ENCODE measurements at regions not wholly inside any gene's neighbourhood (a gene's known extent, or its start where the extent isn't known, plus 50 kb on each side); places are given as distances from the start of the nearest gene placed in this dataset.

DNA sequence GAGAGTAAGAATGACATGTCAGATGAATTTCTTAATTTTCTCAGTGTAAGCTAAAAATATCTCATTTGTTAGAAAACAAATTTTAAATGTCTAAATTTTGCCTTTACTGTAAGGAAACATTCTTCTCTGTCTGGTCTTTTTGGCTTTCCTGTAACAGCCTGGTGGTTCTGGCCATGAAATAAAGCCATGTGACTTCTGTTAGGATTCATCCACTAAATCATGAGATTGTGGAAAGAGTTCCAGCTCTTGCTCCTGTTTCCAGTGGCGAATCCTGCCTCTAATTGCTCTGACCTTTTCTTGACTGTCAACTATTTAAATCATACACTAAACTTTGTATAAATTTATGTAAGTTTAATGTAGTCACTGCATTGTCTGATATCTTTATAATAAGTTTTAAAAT lies 398.5 kb upstream of the AKR1E2 start:
- no peak for TF ChIP-seq CTCF (IDR thresholded peaks at IDR 0.05)
- TF ChIP-seq EP300 (IDR thresholded peaks at IDR 0.05) = no peak
- no peak for TF ChIP-seq POLR2A (IDR thresholded peaks at IDR 0.05)
